PC-9 (cell line): ENCODE measurements at regions not wholly inside any gene's neighbourhood (a gene's known extent, or its start where the extent isn't known, plus 50 kb on each side); places are given as distances from the start of the nearest gene placed in this dataset.

Experiments used
- EZH2 ChIP-seq: fragments of 200-600 bp; sonication (generic); IDR thresholded peaks from 2 replicates; pipeline ENCODE4 v1.8.0; 2017; ENCODE audit warnings: antibody characterized with exemption, low read depth
- TF ChIP-seq, protein P1 (sequence below): fragments of 200-600 bp; sonication (generic); conservative IDR thresholded peaks from 2 replicates; pipeline ENCODE4 v1.6.1; 2017; ENCODE audit warnings: mixed run types, antibody characterized with exemption, mild to moderate bottlenecking, moderate library complexity

DNA sequence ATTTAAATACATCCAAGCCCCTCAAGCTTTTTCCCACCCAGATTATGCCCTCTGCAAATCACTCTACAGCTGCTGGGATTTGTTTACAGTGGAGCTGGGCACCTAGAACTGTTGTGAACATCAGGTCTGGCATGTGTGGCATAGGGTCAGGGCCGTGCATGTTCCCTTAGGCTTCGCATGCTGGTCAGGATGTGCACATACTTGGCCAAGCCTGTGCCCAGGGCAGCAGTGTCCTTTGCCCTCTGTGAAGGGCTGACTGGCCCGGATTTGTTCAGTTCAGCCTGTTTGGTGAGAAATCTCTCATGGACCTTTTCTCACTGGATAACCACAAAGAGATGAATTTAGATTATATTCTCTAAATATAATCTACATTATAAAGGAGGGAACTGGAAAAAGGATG is 471.9 kb downstream of the TRIML1 start:
- TF ChIP-seq, protein P1, sequence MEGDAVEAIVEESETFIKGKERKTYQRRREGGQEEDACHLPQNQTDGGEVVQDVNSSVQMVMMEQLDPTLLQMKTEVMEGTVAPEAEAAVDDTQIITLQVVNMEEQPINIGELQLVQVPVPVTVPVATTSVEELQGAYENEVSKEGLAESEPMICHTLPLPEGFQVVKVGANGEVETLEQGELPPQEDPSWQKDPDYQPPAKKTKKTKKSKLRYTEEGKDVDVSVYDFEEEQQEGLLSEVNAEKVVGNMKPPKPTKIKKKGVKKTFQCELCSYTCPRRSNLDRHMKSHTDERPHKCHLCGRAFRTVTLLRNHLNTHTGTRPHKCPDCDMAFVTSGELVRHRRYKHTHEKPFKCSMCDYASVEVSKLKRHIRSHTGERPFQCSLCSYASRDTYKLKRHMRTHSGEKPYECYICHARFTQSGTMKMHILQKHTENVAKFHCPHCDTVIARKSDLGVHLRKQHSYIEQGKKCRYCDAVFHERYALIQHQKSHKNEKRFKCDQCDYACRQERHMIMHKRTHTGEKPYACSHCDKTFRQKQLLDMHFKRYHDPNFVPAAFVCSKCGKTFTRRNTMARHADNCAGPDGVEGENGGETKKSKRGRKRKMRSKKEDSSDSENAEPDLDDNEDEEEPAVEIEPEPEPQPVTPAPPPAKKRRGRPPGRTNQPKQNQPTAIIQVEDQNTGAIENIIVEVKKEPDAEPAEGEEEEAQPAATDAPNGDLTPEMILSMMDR: no peak
- no peak for TF ChIP-seq EZH2
